HG02852 (cell line): ENCODE measurements at regions not wholly inside any gene's neighbourhood (a gene's known extent, or its start where the extent isn't known, plus 50 kb on each side); places are given as distances from the start of the nearest gene placed in this dataset.
A peak's percentile ranks its signal among the peaks of the same experiment; 100 is the strongest.
"Not testable (repeated sequence)": the region's sequence is repeated elsewhere in the genome, so short reads cannot be mapped to it uniquely, and the experiment has no call there.

Experiments used
- ATAC-seq: cut with Tn5 transposase; IDR thresholded peaks from one replicate; pipeline ENCODE4 v1.9.1; 2021; ENCODE audit warnings: mild to moderate bottlenecking, moderate library complexity; ENCODE audit not compliant: unreplicated experiment

GRCh38 chr10:8278099-8278498 is 223.6 kb downstream of the GATA3 start:
- ATAC-seq: peak; percentile 79

GRCh38 chr10:8279598-8279997 is 225.1 kb downstream of the GATA3 start:
- no peak for ATAC-seq

GRCh38 chr10:8280946-8281345 is 226.5 kb downstream of the GATA3 start:
- no peak for ATAC-seq

- no peak for ATAC-seq
Observed at GRCh38 chr10:8282340-8282739, 227.9 kb downstream of the GATA3 start.

- ATAC-seq: no peak
Observed at GRCh38 chr10:8283166-8283905, 228.8 kb downstream of the GATA3 start.

- ATAC-seq: no peak
Observed at GRCh38 chr10:8283986-8284385, 229.5 kb downstream of the GATA3 start.

GRCh38 chr10:8285970-8286369 is 231.5 kb downstream of the GATA3 start:
- not testable (repeated sequence) for ATAC-seq

- ATAC-seq: no peak
Observed at GRCh38 chr10:8288600-8288999, 234.1 kb downstream of the GATA3 start.

- ATAC-seq: no peak
Observed at GRCh38 chr10:8289186-8289924, 234.9 kb downstream of the GATA3 start.

- no peak for ATAC-seq
Observed at GRCh38 chr10:8294779-8295178, 240.3 kb downstream of the GATA3 start.

GRCh38 chr10:8295311-8295710 is 240.8 kb downstream of the GATA3 start:
- ATAC-seq: no peak

- no peak for ATAC-seq
Observed at GRCh38 chr10:8296090-8296733, 241.7 kb downstream of the GATA3 start.

- ATAC-seq: no peak
Observed at GRCh38 chr10:8296734-8297101, 242.2 kb downstream of the GATA3 start.

GRCh38 chr10:8297107-8297506 is 242.6 kb downstream of the GATA3 start:
- ATAC-seq: no peak

GRCh38 chr10:8297959-8298358 is 243.5 kb downstream of the GATA3 start:
- ATAC-seq: no peak

GRCh38 chr10:8298896-8299570 is 244.5 kb downstream of the GATA3 start:
- ATAC-seq: no peak

- no peak for ATAC-seq
Observed at GRCh38 chr10:8300925-8301324, 246.4 kb downstream of the GATA3 start.

GRCh38 chr10:8301333-8301732 is 246.8 kb downstream of the GATA3 start:
- ATAC-seq: no peak

GRCh38 chr10:8301831-8302230 is 247.3 kb downstream of the GATA3 start:
- no peak for ATAC-seq

- ATAC-seq: no peak
Observed at GRCh38 chr10:8302565-8302964, 248.1 kb downstream of the GATA3 start.

GRCh38 chr10:8304861-8305260 is 250.4 kb downstream of the GATA3 start:
- ATAC-seq: no peak
